ENCODE measurements at regions not wholly inside any gene's neighbourhood (a gene's known extent, or its start where the extent isn't known, plus 50 kb on each side); places are given as distances from the start of the nearest gene placed in this dataset.

GRCh38 chr2:223107825-223108224 is 55.8 kb downstream of the KCNE4 start:
- Histone ChIP-seq H3K4ac (ENCODE audit: low read depth, low read length) (no peak overlapping the region), H4K5ac (ENCODE audit: low read depth, low read length) (no peak overlapping the region), H2BK20ac (ENCODE audit: low read depth, low read length) (no peak overlapping the region), H2AK9ac (replicated peaks; ENCODE audit: low read depth, low read length, poor library complexity) (no peak overlapping the region), H3K56ac (ENCODE audit: extremely low read depth, insufficient read depth, low read length) (no peak overlapping the region), H4K8ac (ENCODE audit: low read depth in 2 of 2, low read length in 2 of 2) (no peak overlapping the region), H4K91ac (ENCODE audit: insufficient read depth, low read depth, low read length) (no peak overlapping the region), H2AK5ac (ENCODE audit: low read depth, low read length) (no peak overlapping the region), H2BK120ac (ENCODE audit: low read depth, low read length) (no peak overlapping the region), H2AFZ (replicated peaks; ENCODE audit: low read length, poor library complexity) (no peak overlapping the region), H3K4me2 (ENCODE audit: low read depth, low read length) (no peak overlapping the region), H3K23ac (ENCODE audit: low read depth, low read length) (no peak overlapping the region), H3K36me3 (ENCODE audit: control insufficient read depth, insufficient read depth, low read length) (no peaks in the 10 kb centered on the region), H2BK5ac (ENCODE audit: low read depth, low read length, poor library complexity, severe bottlenecking) (no peak overlapping the region), H2BK15ac (ENCODE audit: low read depth, low read length) (no peak overlapping the region), H3K4me3 (ENCODE audit: insufficient read depth, low read depth, low read length) (no peak overlapping the region), H3K14ac (replicated peaks; ENCODE audit: low read depth, low read length) (no peak overlapping the region), H3K4me1 (ENCODE audit: control insufficient read depth, insufficient read depth, low read length) (no peaks in the 10 kb centered on the region), H3K27me3 (ENCODE audit: control insufficient read depth, insufficient read depth, low read length) (no peaks in the 10 kb centered on the region; the same call in 1 of the 2 replicates), H3K9me3 (ENCODE audit: control insufficient read depth, insufficient read depth, low read length) (no peaks in the 10 kb centered on the region), H3K9ac (ENCODE audit: low read depth, low read length) (no peak overlapping the region), H3K27ac (ENCODE audit: insufficient read depth, low read length) (no peak overlapping the region), H3K9me1 (ENCODE audit: insufficient read depth, low read length) (no peaks in the 10 kb centered on the region), H4K20me1 (ENCODE audit: insufficient read depth, low read length) (no peaks in the 10 kb centered on the region), H3K18ac (ENCODE audit: low read depth, low read length) (no peak overlapping the region), H3K79me1 (ENCODE audit: low read depth in 1 of 2, low read length in 2 of 2) (no peaks in the 10 kb centered on the region)
- DNase-seq (no peak), ATAC-seq (ENCODE audit: low read depth) (no peak)
- TF ChIP-seq MAZ (IDR thresholded peaks at IDR 0.05; ENCODE audit: borderline replicate concordance, low read depth, low read length) (no peak), NFE2L2 (IDR thresholded peaks at IDR 0.05; ENCODE audit: low read depth, low read length) (no peak), BHLHE40 (IDR thresholded peaks at IDR 0.05; ENCODE audit: low read depth, low read length) (no peak), ELK1 (IDR thresholded peaks at IDR 0.05; ENCODE audit: borderline replicate concordance, low read depth, low read length) (no peak), MXI1 (IDR thresholded peaks at IDR 0.05; ENCODE audit: borderline replicate concordance, low read depth, low read length) (no peak), CHD1 (IDR thresholded peaks at IDR 0.05; ENCODE audit: low read depth, low read length) (no peak), POLR2A (IDR thresholded peaks at IDR 0.05; ENCODE audit: low read depth, low read length) (no peak), MAFK (IDR thresholded peaks at IDR 0.05; ENCODE audit: low read depth, low read length) (no peak), CEBPB (IDR thresholded peaks at IDR 0.05; ENCODE audit: low read depth, low read length) (no peak), RCOR1 (IDR thresholded peaks at IDR 0.05; ENCODE audit: insufficient replicate concordance, low read length) (no peak), RAD21 (IDR thresholded peaks at IDR 0.05; ENCODE audit: low read length) (no peak), FOS (IDR thresholded peaks at IDR 0.05; ENCODE audit: low read depth, low read length) (no peak), CTCF (conservative IDR thresholded peaks at IDR 0.05; ENCODE audit: low read depth, low read length) (no peak), USF2 (IDR thresholded peaks at IDR 0.05; ENCODE audit: low read depth, low read length) (no peak), RFX5 (IDR thresholded peaks at IDR 0.05; ENCODE audit: low read depth, low read length) (no peak), SMC3 (IDR thresholded peaks at IDR 0.05; ENCODE audit: low read depth, low read length) (no peak)
- ChIA-PET CTCF (no interaction called here), POLR2A (ENCODE audit: unreplicated experiment) (no interaction called here)
- dilution Hi-C loops (cut with HindIII; ENCODE audit: low sequenced_read_pairs, unreplicated experiment) (no loop called here), intact Hi-C loops (cut with micrococcal nuclease) (no loop called here), in situ Hi-C loops (cut with MboI; ENCODE audit: low sequenced_read_pairs) (no loop called here)
- no TSS peak for BruUV-seq (replicated peaks)
- no CpG with 5 or more reads among the region's 1 CpG for WGBS, 2 experiments (ENCODE audit: extremely low coverage in 2 of 2, insufficient read length in 1 of 2)

Measured in IMR-90 (cell line).